ENCODE measurements at regions not wholly inside any gene's neighbourhood (a gene's known extent, or its start where the extent isn't known, plus 50 kb on each side); places are given as distances from the start of the nearest gene placed in this dataset.

- H3K9me3 ChIP-seq = no peaks in the 10 kb centered on the region
- no peak overlapping the region for H3K4me3 ChIP-seq
- no peaks in the 10 kb centered on the region for H3K4me1 ChIP-seq
- H3K27me3 ChIP-seq = no peaks in the 10 kb centered on the region
- no peak for DNase-seq
- H3K36me3 ChIP-seq = no peaks in the 10 kb centered on the region
- intact Hi-C loops (cut with DNase I; ENCODE audit: low total_unique reads) = no loop called here
- no peak for TF ChIP-seq POLR2AphosphoS5 (IDR thresholded peaks at IDR 0.05)
- TF ChIP-seq EP300 (IDR thresholded peaks at IDR 0.05) = no peak
- TF ChIP-seq, protein P1, sequence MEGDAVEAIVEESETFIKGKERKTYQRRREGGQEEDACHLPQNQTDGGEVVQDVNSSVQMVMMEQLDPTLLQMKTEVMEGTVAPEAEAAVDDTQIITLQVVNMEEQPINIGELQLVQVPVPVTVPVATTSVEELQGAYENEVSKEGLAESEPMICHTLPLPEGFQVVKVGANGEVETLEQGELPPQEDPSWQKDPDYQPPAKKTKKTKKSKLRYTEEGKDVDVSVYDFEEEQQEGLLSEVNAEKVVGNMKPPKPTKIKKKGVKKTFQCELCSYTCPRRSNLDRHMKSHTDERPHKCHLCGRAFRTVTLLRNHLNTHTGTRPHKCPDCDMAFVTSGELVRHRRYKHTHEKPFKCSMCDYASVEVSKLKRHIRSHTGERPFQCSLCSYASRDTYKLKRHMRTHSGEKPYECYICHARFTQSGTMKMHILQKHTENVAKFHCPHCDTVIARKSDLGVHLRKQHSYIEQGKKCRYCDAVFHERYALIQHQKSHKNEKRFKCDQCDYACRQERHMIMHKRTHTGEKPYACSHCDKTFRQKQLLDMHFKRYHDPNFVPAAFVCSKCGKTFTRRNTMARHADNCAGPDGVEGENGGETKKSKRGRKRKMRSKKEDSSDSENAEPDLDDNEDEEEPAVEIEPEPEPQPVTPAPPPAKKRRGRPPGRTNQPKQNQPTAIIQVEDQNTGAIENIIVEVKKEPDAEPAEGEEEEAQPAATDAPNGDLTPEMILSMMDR (IDR thresholded peaks at IDR 0.05) = no peak
- TF ChIP-seq POLR2A (IDR thresholded peaks at IDR 0.05) = no peak
- 86 to 90% (median 87%) methylated on average over 11 of the region's 11 CpGs for WGBS, 5 donors
- no peak overlapping the region for H3K27ac ChIP-seq
Observed at GRCh38 chr9:103941104-103941503, 153.0 kb upstream of the SMC2 start.

GRCh38 chr9:103942200-103942599, 151.9 kb upstream of the SMC2 start:
- no peaks in the 10 kb centered on the region for H3K9me3 ChIP-seq
- H3K27me3 ChIP-seq = no peaks in the 10 kb centered on the region
- TF ChIP-seq, protein P1 (IDR thresholded peaks at IDR 0.05) = no peak
- TF ChIP-seq POLR2A (IDR thresholded peaks at IDR 0.05) (no peak), POLR2AphosphoS5 (IDR thresholded peaks at IDR 0.05) (no peak), EP300 (IDR thresholded peaks at IDR 0.05) (no peak)
- WGBS, 5 donors = 41 to 65% (median 59%) methylated on average over 2 of the region's 2 CpGs
- no peak for DNase-seq
- H3K4me1 ChIP-seq = no peaks in the 10 kb centered on the region
- intact Hi-C loops (cut with DNase I; ENCODE audit: low total_unique reads) = no loop called here
- H3K4me3 ChIP-seq = no peak overlapping the region
- H3K36me3 ChIP-seq = no peaks in the 10 kb centered on the region
- no peak overlapping the region for H3K27ac ChIP-seq

DNA sequence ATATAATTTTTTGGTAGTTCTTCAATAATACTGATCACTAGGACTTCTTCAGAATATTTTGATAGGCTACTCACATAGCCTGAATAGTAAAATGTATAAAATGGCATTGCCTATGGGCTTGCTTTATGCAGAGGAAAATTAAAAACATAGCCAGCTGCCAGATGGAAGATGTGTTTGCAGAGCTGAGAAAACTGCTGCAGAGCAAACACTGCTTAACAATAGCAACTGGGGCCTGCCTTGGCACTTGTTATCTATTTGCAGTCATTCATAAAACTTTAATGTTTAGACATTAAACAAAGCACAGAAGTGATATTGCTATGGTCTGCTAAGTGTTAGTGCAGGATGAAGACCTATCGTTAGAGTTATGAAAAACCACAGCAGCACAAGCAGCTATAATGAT, 151.5 kb upstream of the SMC2 start:
- intact Hi-C loops (cut with DNase I; ENCODE audit: low total_unique reads) = no loop called here
- no peaks in the 10 kb centered on the region for H3K36me3 ChIP-seq
- H3K9me3 ChIP-seq = no peaks in the 10 kb centered on the region
- WGBS, 5 donors = 18 to 53% (median 26%) methylated on average over 1 of the region's 1 CpG
- TF ChIP-seq POLR2AphosphoS5 (IDR thresholded peaks at IDR 0.05) = no peak
- TF ChIP-seq POLR2A (IDR thresholded peaks at IDR 0.05) = no peak
- TF ChIP-seq EP300 (IDR thresholded peaks at IDR 0.05) = no peak
- TF ChIP-seq, protein P1 (IDR thresholded peaks at IDR 0.05) = no peak
- no peaks in the 10 kb centered on the region for H3K4me1 ChIP-seq
- no peak overlapping the region for H3K4me3 ChIP-seq
- H3K27ac ChIP-seq = no peak overlapping the region
- H3K27me3 ChIP-seq = no peaks in the 10 kb centered on the region
- DNase-seq = peak in 1 of 2 donors; percentile 41

DNA sequence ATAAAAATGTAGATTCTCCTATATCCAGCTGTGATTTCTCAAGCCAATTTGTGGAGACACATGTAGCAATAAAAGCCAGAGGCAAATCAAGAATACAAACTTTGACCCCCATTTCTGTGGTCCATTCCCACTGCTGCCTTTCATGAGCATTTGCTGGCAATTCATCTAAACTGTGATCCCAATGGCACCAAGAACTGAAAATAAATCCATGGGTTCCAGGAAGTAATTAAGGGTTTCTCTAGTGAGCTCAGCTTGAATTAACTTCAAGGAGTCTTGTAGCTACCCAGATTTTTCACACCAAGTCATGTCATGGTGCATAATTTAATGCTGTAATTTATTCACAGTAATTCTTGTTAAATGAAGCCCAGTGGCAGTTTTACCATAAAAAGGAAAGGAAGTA, 145.0 kb upstream of the SMC2 start:
- Histone ChIP-seq H3K36me3 (no peaks in the 10 kb centered on the region), H3K4me1 (no peaks in the 10 kb centered on the region), H3K27me3 (no peaks in the 10 kb centered on the region), H3K4me3 (no peak overlapping the region), H3K9me3 (no peaks in the 10 kb centered on the region), H3K27ac (no peak overlapping the region)
- intact Hi-C loops (cut with DNase I; ENCODE audit: low total_unique reads) = no loop called here
- DNase-seq = no peak
- no peak for TF ChIP-seq EP300 (IDR thresholded peaks at IDR 0.05)
- no peak for TF ChIP-seq POLR2A (IDR thresholded peaks at IDR 0.05)
- TF ChIP-seq, protein P1 (IDR thresholded peaks at IDR 0.05) = no peak
- TF ChIP-seq POLR2AphosphoS5 (IDR thresholded peaks at IDR 0.05) = no peak

Data from stomach (tissue), 8 donors.